ENCODE measurements at regions not wholly inside any gene's neighbourhood (a gene's known extent, or its start where the extent isn't known, plus 50 kb on each side); places are given as distances from the start of the nearest gene placed in this dataset.

DNA sequence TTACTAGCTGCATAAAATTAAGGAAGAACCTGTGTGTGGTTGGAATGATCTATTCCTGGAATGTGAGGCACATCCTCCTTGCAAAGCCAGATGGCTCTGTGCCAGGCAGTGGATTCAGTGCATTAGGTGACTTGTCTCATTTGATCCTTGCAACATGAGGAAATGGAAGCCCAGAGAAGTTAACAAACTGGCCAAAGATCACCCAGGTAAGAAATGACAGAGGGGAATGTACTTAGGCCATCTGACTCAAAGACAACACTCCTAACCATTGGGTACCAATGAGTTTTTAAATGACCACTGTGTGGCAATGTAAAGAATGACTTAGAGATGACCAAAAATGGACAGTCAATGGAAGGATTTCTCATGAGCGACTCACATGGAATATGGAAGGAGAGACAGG is 114.2 kb upstream of the RXFP2 start:
- no peaks in the 10 kb centered on the region for H3K36me3 ChIP-seq (ENCODE audit: insufficient read depth, low read length)
- H3K9ac ChIP-seq (ENCODE audit: low read depth, low read length), result no peak overlapping the region
- no peaks in the 10 kb centered on the region for H3K4me1 ChIP-seq (ENCODE audit: insufficient read depth, low read length)
- H3K9me3 ChIP-seq (ENCODE audit: control insufficient read depth, insufficient read depth, low read length), result no peaks in the 10 kb centered on the region

DNA sequence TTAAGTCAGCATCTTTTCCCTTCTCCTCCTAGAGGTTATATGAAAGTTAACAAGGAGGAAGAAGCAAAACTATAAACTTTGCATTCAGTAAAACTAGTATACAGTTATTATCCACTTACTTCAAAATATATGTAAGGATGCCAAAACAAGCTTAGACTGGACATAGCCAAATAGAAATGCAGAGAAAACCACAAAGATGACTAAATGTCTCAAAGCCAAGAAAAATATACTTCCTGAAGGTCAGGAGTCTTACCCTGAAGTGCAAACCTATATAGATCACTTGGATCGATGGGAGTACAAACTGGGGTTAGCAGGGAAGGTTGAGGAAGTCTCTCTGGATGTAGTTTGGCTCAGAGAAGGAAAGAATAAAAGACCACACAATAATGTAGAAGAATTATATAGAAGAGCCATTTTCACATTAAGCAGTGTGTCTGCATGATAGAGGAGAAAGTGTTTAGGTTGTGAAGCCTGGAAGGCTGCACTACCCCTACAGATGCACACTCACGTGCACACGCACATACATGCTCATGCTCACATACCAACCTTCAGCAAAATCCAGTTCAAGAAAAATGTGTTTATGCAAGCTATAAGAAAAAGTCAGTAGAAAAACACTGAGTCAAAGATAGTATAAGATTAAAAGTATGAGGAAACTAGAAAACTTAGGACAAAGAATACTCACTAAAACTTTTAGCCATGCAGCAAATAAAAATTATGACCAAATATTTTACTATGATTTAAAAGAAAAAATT is 112.1 kb upstream of the RXFP2 start:
- peaks cover 5% of the 10 kb centered on the region; the same call in 1 of the 2 replicates for H3K4me1 ChIP-seq (ENCODE audit: insufficient read depth, low read length)
- no peaks in the 10 kb centered on the region for H3K36me3 ChIP-seq (ENCODE audit: insufficient read depth, low read length)
- no peak overlapping the region for H3K9ac ChIP-seq (ENCODE audit: low read depth, low read length)
- no peaks in the 10 kb centered on the region for H3K9me3 ChIP-seq (ENCODE audit: control insufficient read depth, insufficient read depth, low read length)

DNA sequence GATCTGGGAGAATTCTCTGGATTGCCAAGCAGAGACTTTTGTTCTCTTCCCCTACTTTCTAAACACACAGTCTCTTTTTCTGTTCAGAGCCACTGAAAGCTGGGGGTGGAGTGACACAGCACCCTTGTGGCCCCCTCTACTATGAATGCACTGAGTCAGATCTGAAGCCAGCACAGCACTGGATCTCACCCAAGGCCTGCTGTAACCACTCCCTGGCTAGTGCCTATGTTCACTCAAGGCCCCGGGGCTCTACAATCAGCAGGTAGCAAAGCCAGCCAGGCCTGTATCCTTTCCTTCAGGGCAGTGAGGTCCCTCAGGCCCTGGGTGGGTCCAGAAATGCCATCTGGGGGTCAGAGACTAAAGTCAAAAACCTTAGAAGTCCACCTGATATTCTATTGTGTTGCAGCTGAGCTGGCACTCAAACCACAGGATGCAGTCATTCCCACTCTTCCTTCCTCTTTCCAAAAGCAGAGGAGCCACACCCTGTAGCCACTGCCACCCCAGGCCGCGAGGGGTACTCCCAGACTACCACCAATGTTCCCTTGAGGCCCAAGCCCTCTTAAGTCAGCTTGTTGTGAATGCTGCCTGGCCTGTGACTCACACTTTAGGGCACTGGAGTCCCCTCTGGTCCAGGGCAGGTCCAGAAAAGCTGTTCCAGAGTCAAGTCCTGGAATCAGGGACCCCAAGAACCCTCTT is 110.1 kb upstream of the RXFP2 start:
- H3K36me3 ChIP-seq (ENCODE audit: insufficient read depth, low read length), result no peaks in the 10 kb centered on the region
- H3K9me3 ChIP-seq (ENCODE audit: control insufficient read depth, insufficient read depth, low read length), result no peaks in the 10 kb centered on the region
- H3K4me1 ChIP-seq (ENCODE audit: insufficient read depth, low read length), result peaks cover 5% of the 10 kb centered on the region; the same call in 1 of the 2 replicates
- H3K9ac ChIP-seq (ENCODE audit: low read depth, low read length), result no peak overlapping the region

DNA sequence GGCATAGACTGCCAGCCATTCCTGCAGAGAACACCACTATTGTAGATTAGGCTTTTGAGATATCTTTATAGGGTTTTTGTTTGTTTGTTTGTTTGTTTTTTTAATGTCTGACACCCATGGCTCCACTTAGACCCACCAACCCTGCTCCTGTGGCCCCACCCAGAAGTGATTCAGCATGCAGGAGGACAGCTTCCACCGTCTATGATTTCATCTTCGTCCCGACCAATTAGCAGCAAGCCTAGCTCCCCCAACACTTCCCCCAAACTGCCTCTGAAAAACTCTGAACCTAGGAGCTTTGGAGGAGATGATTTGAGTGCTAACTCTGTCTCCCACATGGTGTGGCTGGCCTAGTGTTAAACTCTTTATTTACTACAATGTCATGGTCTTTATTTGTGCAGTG is 108.3 kb upstream of the RXFP2 start:
- H3K4me1 ChIP-seq (ENCODE audit: insufficient read depth, low read length), result peaks cover 5% of the 10 kb centered on the region; the same call in 1 of the 2 replicates
- H3K9ac ChIP-seq (ENCODE audit: low read depth, low read length), result no peak overlapping the region
- no peaks in the 10 kb centered on the region for H3K36me3 ChIP-seq (ENCODE audit: insufficient read depth, low read length)
- H3K9me3 ChIP-seq (ENCODE audit: control insufficient read depth, insufficient read depth, low read length), result no peaks in the 10 kb centered on the region

DNA sequence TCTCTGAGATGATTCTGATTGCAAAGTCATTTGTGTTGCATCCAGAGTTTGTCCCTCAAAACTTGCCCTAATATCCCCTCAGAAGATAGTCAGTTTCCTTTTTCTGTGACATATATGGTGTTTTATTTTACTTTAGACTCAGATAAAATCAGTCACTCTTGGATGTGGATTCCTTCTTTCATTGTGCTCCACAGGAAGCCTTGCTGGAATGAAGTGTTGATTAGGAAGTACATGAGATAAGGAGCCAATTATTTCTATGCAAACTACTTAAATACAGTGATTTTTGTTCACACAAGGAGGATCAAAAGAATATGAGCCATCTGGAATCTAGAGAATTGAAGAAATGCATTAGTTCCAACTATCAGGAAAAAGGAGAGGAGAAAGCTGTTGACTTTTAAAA is 107.6 kb upstream of the RXFP2 start:
- no peaks in the 10 kb centered on the region for H3K9me3 ChIP-seq (ENCODE audit: control insufficient read depth, insufficient read depth, low read length)
- H3K9ac ChIP-seq (ENCODE audit: low read depth, low read length), result no peak overlapping the region
- no peaks in the 10 kb centered on the region for H3K36me3 ChIP-seq (ENCODE audit: insufficient read depth, low read length)
- peaks cover 5% of the 10 kb centered on the region; the same call in 1 of the 2 replicates for H3K4me1 ChIP-seq (ENCODE audit: insufficient read depth, low read length)

DNA sequence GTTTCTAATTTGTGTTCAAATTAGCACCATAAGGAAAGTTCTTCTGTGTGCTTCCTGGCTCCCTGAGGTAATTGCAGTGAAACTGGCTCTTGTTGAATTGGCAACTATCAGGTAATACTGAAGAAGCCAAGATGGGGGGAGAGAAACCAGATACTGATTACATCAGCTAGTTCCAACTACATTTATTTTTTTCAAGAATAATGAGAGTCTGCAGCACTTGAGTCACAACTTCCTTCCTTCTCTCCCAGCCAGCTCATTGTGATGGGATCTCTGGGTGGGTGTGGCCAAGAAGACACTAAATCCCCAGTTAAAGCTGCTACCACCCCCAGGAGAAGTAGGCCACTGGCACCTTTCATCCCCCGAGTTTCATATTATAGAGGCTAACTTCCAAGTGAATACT is 100.7 kb upstream of the RXFP2 start:
- no peaks in the 10 kb centered on the region for H3K36me3 ChIP-seq (ENCODE audit: insufficient read depth, low read length)
- no peak overlapping the region for H3K9ac ChIP-seq (ENCODE audit: low read depth, low read length)
- no peaks in the 10 kb centered on the region for H3K4me1 ChIP-seq (ENCODE audit: insufficient read depth, low read length)
- peaks cover 13% of the 10 kb centered on the region; the same call in 1 of the 2 replicates for H3K9me3 ChIP-seq (ENCODE audit: control insufficient read depth, insufficient read depth, low read length)

DNA sequence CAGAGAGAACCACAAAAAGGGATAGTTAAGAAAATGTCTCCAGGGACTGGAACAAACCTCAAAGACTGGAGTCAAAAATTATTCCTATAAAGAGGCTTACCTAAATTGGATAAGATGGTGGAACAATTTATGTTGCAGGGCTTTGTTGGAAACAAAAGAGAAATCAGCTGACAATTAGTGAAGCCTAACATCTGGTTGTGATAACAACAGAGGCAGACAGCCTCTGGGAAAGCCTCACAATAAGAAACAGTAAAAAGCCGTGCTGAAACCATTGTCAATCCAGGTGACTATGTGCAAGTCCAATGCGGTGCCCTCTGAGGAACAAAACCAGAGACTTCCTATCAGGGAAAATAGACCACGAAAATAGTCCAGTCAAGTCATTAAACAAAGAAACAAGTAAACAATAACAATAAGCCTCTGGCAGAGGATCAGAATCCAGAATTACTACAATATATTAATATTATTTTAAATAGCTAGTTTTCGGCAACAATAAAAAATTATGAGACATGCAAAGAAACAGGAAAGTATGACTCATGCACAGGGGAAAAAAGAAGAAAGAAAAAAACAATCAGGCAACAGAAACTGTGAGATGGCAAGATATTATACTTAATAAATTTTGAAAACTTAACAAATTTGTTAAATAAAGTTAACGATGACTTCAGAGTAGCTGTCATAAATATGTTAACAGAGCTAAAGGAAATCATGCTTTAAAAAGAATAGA is 99.7 kb upstream of the RXFP2 start:
- Histone ChIP-seq H3K4me1 (ENCODE audit: insufficient read depth, low read length) (no peaks in the 10 kb centered on the region), H3K36me3 (ENCODE audit: insufficient read depth, low read length) (no peaks in the 10 kb centered on the region), H3K9ac (ENCODE audit: low read depth, low read length) (no peak overlapping the region), H3K9me3 (ENCODE audit: control insufficient read depth, insufficient read depth, low read length) (peaks cover 13% of the 10 kb centered on the region; the same call in 1 of the 2 replicates)

DNA sequence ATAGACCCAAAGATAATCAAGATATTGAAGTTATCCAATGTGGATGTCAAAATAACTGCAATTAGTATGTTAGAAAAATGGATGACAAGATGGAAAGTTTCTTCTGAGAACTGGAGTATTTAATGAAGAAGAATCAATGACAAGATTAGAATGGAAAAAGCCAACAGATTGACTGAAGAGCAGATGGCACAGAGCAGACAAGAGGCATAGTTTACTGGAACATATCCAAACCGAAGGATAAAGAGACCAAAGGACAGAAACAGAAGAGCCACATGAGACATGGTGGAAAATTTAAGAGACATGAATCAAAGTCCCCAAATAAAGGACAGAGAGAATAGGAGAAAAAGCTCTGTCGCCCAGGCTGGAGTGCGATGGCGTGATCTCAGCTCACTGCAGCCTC is 89.6 kb upstream of the RXFP2 start:
- no peaks in the 10 kb centered on the region for H3K4me1 ChIP-seq (ENCODE audit: insufficient read depth, low read length)
- no peaks in the 10 kb centered on the region for H3K9me3 ChIP-seq (ENCODE audit: control insufficient read depth, insufficient read depth, low read length)
- H3K9ac ChIP-seq (ENCODE audit: low read depth, low read length), result no peak overlapping the region
- H3K36me3 ChIP-seq (ENCODE audit: insufficient read depth, low read length), result no peaks in the 10 kb centered on the region

DNA sequence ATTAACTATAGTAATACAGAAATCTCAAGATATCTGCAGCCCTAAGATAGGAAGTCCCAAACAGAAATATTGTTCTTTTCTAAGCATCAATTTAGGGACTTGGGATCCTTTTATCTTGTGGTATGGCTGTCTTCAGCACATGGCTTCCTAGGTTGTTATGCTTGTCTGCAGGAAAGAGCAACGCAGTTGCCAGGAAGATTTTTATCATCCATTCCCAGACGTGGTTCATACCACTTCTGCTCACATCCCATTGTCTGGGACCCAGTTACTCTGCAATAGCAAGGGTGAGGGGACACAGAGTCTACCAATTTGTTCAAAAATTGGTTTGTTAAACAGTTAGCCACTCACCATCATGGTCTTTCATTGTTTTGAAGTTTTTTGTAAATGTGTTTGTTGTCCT is 85.6 kb upstream of the RXFP2 start:
- no peaks in the 10 kb centered on the region for H3K9me3 ChIP-seq (ENCODE audit: control insufficient read depth, insufficient read depth, low read length)
- H3K36me3 ChIP-seq (ENCODE audit: insufficient read depth, low read length), result no peaks in the 10 kb centered on the region
- no peaks in the 10 kb centered on the region for H3K4me1 ChIP-seq (ENCODE audit: insufficient read depth, low read length)
- H3K9ac ChIP-seq (ENCODE audit: low read depth, low read length), result no peak overlapping the region

DNA sequence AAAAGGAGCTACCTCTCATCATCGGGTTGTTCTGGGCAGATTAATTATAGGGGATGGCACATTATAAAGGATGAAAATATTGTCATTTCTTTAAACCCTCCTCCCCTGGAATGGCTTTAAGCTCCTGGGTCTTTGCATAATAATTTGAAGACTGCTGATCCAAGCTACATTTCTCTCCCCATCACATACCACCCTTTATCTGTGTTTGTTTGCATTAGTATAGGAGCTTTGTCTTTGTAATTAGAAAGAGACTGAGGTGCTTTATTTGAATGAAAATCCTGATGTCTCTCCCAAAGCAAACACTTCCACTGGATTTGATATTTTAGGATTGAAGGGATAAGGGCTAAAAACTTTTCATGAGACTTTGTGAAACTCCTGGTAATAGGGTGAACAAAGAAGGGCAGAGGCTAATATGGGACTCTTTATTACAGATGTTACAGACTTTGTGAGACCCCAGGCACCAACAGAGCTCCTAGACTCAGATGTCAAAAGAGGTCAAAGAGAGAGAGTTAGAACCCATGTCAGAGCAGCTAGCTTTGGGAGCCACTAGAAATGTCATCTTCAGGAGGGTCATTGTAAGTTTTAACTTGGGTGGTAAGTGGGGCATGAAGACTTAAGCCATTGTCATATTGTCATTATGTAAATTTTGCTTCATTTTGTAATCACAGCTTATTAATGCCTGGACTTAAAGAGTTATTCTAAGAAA is 75.3 kb upstream of the RXFP2 start:
- Histone ChIP-seq H3K4me1 (ENCODE audit: insufficient read depth, low read length) (peaks cover 11% of the 10 kb centered on the region; the same call in 1 of the 2 replicates), H3K36me3 (ENCODE audit: insufficient read depth, low read length) (no peaks in the 10 kb centered on the region; the same call in 1 of the 2 replicates), H3K9me3 (ENCODE audit: control insufficient read depth, insufficient read depth, low read length) (peaks cover 10% of the 10 kb centered on the region), H3K9ac (ENCODE audit: low read depth, low read length) (peak overlapping the region; percentile 17; the same call in 1 of the 2 replicates)

DNA sequence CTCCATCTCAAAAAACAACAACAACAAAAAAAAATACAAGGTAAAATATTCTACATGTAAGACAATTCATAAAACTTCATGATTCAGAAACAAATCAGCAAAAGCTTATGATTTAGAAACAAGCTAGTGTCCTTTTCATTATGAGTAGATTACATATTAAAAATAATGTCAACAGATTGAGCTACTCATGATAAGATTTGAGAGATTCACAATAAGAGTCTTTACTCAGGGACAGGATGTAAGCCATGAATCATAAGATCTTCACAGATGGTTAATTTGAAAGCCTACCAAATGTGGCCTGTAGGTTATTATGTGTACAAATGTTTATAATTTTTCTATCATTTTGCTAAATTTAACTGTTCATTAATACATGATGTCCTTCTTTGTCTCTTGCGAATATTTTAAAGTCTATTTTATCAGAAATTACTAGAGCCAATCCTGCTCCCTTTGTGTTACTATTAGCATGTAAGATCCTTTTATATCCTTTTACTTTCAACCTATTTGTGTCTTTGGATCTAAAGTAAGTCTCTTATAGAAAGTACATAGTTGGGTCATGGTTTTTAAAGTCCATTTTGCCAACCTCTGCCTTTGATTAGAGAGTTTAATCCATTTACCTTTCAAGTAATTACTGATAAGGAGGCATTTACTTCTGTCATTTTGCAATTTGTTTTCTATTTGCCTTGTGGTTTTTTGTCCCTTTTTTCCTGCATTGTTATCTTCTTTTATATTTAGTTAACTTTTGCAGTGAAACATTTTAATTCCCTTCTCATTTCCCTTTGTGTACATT is 68.3 kb upstream of the RXFP2 start:
- Histone ChIP-seq H3K4me1 (ENCODE audit: insufficient read depth, low read length) (no peaks in the 10 kb centered on the region), H3K9ac (ENCODE audit: low read depth, low read length) (no peak overlapping the region), H3K9me3 (ENCODE audit: control insufficient read depth, insufficient read depth, low read length) (peaks cover 10% of the 10 kb centered on the region), H3K36me3 (ENCODE audit: insufficient read depth, low read length) (no peaks in the 10 kb centered on the region; the same call in 1 of the 2 replicates)

DNA sequence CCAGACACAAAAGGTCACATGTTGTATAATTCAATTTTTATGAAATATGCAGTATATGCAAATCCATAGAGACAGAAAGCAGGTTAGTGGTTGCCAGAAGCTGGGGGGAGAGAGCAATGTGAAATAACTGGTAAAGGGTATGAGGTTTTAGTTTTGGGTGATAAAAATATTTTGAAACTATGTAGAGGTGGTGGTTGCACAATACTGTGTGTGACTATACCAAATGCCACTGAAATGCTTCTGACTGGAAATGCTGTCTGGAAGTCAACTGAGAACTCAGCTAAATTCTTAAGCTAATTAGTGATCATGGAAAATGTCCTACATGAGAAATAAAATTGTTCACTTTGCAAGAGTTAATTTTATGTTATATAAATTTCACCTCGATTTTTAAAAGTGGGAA is 65.3 kb upstream of the RXFP2 start:
- Histone ChIP-seq H3K4me1 (ENCODE audit: insufficient read depth, low read length) (no peaks in the 10 kb centered on the region), H3K36me3 (ENCODE audit: insufficient read depth, low read length) (no peaks in the 10 kb centered on the region), H3K9ac (ENCODE audit: low read depth, low read length) (no peak overlapping the region), H3K9me3 (ENCODE audit: control insufficient read depth, insufficient read depth, low read length) (no peaks in the 10 kb centered on the region; the same call in 1 of the 2 replicates)

DNA sequence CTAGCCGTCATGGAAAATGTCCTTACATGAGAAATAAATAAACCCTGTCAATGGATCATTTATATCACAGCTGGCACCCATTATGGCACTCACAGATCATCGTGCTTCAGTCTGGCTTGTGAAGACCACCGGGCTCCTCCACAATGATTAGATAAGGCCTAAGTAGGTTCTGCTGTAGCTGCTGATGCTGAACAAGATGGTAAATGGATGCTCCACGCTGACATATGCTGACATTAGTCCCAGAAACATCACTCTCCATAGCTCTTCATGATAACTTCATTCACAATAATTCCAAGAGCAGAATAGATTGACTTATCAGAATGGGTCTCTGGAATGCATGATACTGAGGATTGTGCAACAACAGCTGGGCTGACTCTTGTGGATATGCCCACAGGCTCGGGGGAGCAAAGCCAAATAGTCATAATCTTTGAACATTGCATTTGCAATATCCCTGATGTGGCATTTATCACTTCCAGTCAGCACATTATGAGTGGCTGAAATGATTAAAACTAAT is 63.8 kb upstream of the RXFP2 start:
- H3K9ac ChIP-seq (ENCODE audit: low read depth, low read length), result no peak overlapping the region
- H3K4me1 ChIP-seq (ENCODE audit: insufficient read depth, low read length), result no peaks in the 10 kb centered on the region
- no peaks in the 10 kb centered on the region for H3K9me3 ChIP-seq (ENCODE audit: control insufficient read depth, insufficient read depth, low read length)
- H3K36me3 ChIP-seq (ENCODE audit: insufficient read depth, low read length), result no peaks in the 10 kb centered on the region
